ENCODE measurements at regions not wholly inside any gene's neighbourhood (a gene's known extent, or its start where the extent isn't known, plus 50 kb on each side); places are given as distances from the start of the nearest gene placed in this dataset.
"Not testable (repeated sequence)": the region's sequence is repeated elsewhere in the genome, so short reads cannot be mapped to it uniquely, and the experiment has no call there.

GRCh38 chr4:49560131-49560816 is 574.2 kb downstream of the CWH43 start:
- not testable (repeated sequence) for DNase-seq (ENCODE audit: low spot score); H3K27ac ChIP-seq; H3K4me3 ChIP-seq

DNA sequence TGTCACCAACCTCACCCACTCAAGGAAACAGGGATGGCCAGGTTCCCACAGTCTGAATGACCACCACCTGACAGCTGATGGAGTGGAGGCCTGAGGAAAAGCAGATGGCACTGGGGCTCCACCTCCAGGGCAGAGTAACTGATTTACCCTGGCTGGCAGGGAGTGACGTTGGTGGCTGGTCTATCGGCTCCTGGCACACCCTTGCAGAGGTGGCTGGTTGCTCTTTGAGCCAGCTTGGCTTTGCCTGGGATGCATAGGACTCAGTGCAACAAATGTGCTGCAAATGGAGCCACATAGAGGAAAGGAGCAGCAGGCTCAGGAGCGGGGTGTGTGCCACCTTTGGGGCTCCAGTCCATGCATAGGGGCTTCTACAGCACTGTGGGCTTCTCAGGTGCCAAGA is 574.8 kb downstream of the CWH43 start:
- not testable (repeated sequence) for DNase-seq (ENCODE audit: low spot score); H3K4me3 ChIP-seq; H3K27ac ChIP-seq

GRCh38 chr4:49570248-49570647 is 584.2 kb downstream of the CWH43 start:
- not testable (repeated sequence) for H3K4me3 ChIP-seq; DNase-seq (ENCODE audit: low spot score); H3K27ac ChIP-seq

DNA sequence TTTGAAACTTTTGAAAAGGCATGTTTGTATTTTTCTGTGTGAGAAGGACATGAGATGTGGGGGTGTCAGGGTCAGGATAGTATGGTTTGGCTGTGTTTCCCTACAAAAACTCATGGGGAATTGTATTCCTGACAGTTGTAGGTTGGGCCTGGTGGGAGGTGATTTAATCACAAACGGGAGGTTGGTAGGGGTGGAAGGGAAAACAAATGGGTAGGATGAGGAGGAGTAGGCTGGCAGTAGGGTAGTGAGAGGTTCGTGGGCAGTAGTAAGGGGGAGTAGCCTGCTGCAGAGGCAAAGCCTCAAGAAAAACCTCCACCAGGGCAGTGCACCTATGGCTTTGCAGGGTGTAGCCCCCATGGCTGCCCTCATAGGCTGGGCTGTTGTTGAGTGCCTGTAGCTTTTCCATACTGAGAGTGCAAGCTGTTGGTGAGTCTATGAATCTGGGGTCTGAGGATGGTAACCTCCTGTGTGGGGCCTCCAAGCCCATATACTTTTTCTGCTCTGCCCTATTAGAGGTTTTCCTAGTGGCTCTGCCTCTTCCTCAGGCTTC is 587.7 kb downstream of the CWH43 start:
- not testable (repeated sequence) for H3K4me3 ChIP-seq; DNase-seq (ENCODE audit: low spot score); H3K27ac ChIP-seq

GRCh38 chr4:49575250-49575649 is 589.2 kb downstream of the CWH43 start:
- H3K27ac ChIP-seq, H3K4me3 ChIP-seq: not testable (repeated sequence)
- DNase-seq (ENCODE audit: low spot score) = peak; percentile 71

GRCh38 chr4:49578371-49578770 is 592.3 kb downstream of the CWH43 start:
- not testable (repeated sequence) for H3K27ac ChIP-seq; DNase-seq (ENCODE audit: low spot score); H3K4me3 ChIP-seq

- not testable (repeated sequence) for DNase-seq (ENCODE audit: low spot score)
Measured at GRCh38 chr4:49578899-49579298, 592.8 kb downstream of the CWH43 start.

DNA sequence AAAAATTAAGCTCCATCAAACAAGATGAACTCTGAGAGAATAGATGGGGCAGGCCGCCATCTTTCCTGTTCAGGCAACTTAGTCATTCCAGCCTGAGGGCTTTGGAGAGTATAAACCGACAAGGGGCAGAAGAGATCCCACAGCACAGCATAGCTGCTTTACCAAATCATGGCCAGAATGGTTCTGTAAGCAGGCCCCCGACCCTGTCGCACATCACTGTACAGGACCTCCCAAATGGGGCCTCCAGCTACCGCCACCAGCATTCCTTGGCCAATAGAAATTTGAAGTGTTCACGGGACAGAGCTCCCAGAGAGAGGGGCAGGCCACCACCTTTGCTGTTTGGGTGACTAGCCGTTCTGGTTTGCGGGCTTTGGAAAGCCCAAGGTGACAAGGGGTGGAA is 594.1 kb downstream of the CWH43 start:
- not testable (repeated sequence) for DNase-seq (ENCODE audit: low spot score); H3K4me3 ChIP-seq; H3K27ac ChIP-seq

More at GRCh38 chr4:49578899-49579298, 592.8 kb downstream of the CWH43 start:
- H3K27ac ChIP-seq, H3K4me3 ChIP-seq: not testable (repeated sequence)

GRCh38 chr4:49588401-49588800 is 602.3 kb downstream of the CWH43 start:
- not testable (repeated sequence) for H3K27ac ChIP-seq; H3K4me3 ChIP-seq; DNase-seq (ENCODE audit: low spot score)

- H3K4me3 ChIP-seq; H3K27ac ChIP-seq; DNase-seq (ENCODE audit: low spot score): not testable (repeated sequence)
Measured at GRCh38 chr4:49618436-49618835, 632.4 kb downstream of the CWH43 start.

DNA sequence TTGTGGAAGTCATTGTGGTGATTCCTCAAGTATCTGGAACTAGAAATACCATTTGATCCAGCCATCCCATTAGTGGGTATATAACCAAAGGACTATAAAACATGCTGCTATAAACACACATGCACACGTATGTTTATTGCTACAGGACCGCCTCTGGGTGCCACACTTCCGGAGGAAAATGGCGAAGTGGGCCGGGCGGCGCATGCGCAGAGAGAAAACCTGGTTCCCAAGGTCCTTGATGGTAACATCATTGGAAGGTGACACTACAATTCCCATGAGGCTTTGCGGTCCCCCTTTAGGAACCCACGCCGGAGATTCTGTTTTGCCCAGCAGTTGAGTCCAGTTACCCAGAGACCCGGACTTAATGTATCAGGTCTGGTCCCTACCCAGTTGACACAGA is 640.4 kb downstream of the CWH43 start:
- DNase-seq (ENCODE audit: low spot score); H3K27ac ChIP-seq; H3K4me3 ChIP-seq: not testable (repeated sequence)

Data from coronary artery (tissue), 2 donors.